Neural progenitor cell (in vitro differentiated cells): ENCODE measurements at regions not wholly inside any gene's neighbourhood (a gene's known extent, or its start where the extent isn't known, plus 50 kb on each side); places are given as distances from the start of the nearest gene placed in this dataset.

ENCODE experiments used
- DNase-seq: peaks from one replicate; pipeline ENCODE4 v3.0.0-alpha.2; 2016; ENCODE audit warnings: low spot score
- H2AFZ ChIP-seq: fragments of 200-600 bp; sonication (generic); replicated peaks from 2 replicates; pipeline ENCODE4 v1.6.1; 2016; ENCODE audit warnings: antibody characterized with exemption
- H3F3A ChIP-seq: fragments of 200-600 bp; sonication (generic); 2 replicates; pipeline ENCODE4 v1.6.1; 2016; ENCODE audit warnings: antibody characterized with exemption, low read depth
- H3K27ac ChIP-seq: fragments of 200-600 bp; sonication (generic); 2 replicates; pipeline ENCODE4 v1.5.1; 2016; ENCODE audit warnings: mild to moderate bottlenecking
- H3K27me3 ChIP-seq: fragments of 200-600 bp; sonication (generic); 2 replicates; pipeline ENCODE4 v1.6.1; 2016; ENCODE audit warnings: mild to moderate bottlenecking, moderate library complexity
- H3K36me3 ChIP-seq: fragments of 200-600 bp; sonication (generic); 2 replicates; pipeline ENCODE4 v1.5.1; 2016
- H3K4me1 ChIP-seq: fragments of 200-600 bp; sonication (generic); 2 replicates; pipeline ENCODE4 v1.6.1; 2016; ENCODE audit warnings: mixed run types
- H3K4me2 ChIP-seq: fragments of 200-600 bp; sonication (generic); 2 replicates; pipeline ENCODE4 v1.6.1; 2016
- H3K4me3 ChIP-seq: fragments of 200-600 bp; sonication (generic); 2 replicates; pipeline ENCODE4 v1.5.1; 2016
- H3K79me2 ChIP-seq: fragments of 200-600 bp; sonication (generic); 2 replicates; pipeline ENCODE4 v1.6.1; 2016; ENCODE audit warnings: low read depth
- H3K9ac ChIP-seq: fragments of 200-600 bp; sonication (generic); 2 replicates; pipeline ENCODE4 v1.6.1; 2016
- H3K9me3 ChIP-seq: fragments of 200-600 bp; sonication (generic); 2 replicates; pipeline ENCODE4 v1.5.1; 2016; ENCODE audit warnings: low read depth
- H4K20me1 ChIP-seq: fragments of 200-600 bp; sonication (generic); 2 replicates; pipeline ENCODE4 v1.6.1; 2016; ENCODE audit warnings: low read depth
- H3K27ac Mint-ChIP-seq: 3 replicates; pipeline ENCODE4 v1.8.0; 2021; ENCODE audit warnings: mixed read lengths
- H3K27me3 Mint-ChIP-seq: 2 replicates; pipeline ENCODE4 v1.8.0; 2022; ENCODE audit warnings: low read depth, mild to moderate bottlenecking, inconsistent platforms, moderate library complexity, mixed read lengths; ENCODE audit not compliant: insufficient read depth
- H3K36me3 Mint-ChIP-seq: 3 replicates; pipeline ENCODE4 v1.8.0; 2021; ENCODE audit warnings: mixed read lengths
- H3K4me1 Mint-ChIP-seq: 3 replicates; pipeline ENCODE4 v1.8.0; 2021; ENCODE audit warnings: mixed read lengths
- H3K4me3 Mint-ChIP-seq: 3 replicates; pipeline ENCODE4 v1.8.0; 2021; ENCODE audit warnings: mild to moderate bottlenecking, moderate library complexity, mixed read lengths
- H3K9me3 Mint-ChIP-seq: 3 replicates; pipeline ENCODE4 v1.8.0; 2020; ENCODE audit warnings: mixed read lengths
- EZH2 ChIP-seq: fragments of 200-600 bp; sonication (generic); IDR thresholded peaks from 2 replicates; pipeline ENCODE4 v1.6.1; 2017; ENCODE audit warnings: antibody characterized with exemption, mild to moderate bottlenecking, moderate library complexity
- EZH2phosphoT487 ChIP-seq: fragments of 200-600 bp; sonication (generic); IDR thresholded peaks from 2 replicates; pipeline ENCODE4 v1.6.1; 2017; ENCODE audit warnings: antibody characterized with exemption
- TF ChIP-seq, protein P1 (sequence below): fragments of 200-600 bp; sonication (generic); IDR thresholded peaks from 2 replicates; pipeline ENCODE4 v1.5.1; 2017; ENCODE audit warnings: antibody characterized with exemption, mild to moderate bottlenecking

DNA sequence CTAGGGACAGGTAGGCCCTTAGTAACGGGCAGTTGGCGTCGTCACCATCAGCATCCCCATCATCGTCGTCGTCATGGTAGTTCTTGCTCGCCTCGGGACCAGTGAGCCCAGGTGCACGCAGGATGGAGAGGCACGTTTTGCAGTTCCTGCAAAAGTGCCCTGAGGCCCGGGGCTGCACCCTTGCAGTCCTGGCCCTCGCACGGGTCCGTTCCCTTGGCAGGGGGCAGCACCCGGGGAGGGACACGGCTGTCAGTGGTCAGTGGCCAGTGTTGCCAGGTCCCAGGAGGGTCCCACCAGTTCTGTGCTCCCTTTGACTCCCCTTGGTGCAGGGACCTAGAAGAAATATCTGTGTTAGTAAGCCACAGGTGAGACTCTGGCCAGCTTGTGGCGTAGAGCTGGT lies 243.9 kb upstream of the CIBAR2 start:
- H3K27ac Mint-ChIP-seq, result no peak overlapping the region

DNA sequence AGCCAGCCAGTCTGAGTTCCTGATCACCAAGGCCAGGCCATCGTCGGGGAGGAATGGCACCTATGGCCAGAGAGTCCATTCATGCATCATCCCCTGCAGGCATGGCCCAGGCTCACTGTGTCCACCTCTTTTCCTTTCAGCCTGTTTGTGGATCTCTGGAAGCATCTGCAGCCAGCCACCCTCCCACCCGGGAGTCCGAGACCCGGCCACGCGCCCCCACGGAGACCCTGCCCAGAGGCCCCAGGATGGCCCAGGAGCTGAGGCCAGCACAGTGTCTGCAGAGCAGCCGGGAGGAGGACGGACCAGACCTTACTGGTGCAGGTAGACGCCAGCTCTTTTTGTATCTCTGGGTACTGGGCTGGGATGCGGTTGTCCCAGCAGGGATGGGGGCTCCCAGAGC lies 245.1 kb upstream of the CIBAR2 start:
- TF ChIP-seq EZH2phosphoT487 (no peak), EZH2 (no peak)
- TF ChIP-seq, protein P1, sequence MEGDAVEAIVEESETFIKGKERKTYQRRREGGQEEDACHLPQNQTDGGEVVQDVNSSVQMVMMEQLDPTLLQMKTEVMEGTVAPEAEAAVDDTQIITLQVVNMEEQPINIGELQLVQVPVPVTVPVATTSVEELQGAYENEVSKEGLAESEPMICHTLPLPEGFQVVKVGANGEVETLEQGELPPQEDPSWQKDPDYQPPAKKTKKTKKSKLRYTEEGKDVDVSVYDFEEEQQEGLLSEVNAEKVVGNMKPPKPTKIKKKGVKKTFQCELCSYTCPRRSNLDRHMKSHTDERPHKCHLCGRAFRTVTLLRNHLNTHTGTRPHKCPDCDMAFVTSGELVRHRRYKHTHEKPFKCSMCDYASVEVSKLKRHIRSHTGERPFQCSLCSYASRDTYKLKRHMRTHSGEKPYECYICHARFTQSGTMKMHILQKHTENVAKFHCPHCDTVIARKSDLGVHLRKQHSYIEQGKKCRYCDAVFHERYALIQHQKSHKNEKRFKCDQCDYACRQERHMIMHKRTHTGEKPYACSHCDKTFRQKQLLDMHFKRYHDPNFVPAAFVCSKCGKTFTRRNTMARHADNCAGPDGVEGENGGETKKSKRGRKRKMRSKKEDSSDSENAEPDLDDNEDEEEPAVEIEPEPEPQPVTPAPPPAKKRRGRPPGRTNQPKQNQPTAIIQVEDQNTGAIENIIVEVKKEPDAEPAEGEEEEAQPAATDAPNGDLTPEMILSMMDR, result no peak
- Histone ChIP-seq H3K27ac (no peak overlapping the region), H3K9me3 (no peaks in the 10 kb centered on the region), H3K4me2 (no peak overlapping the region), H2AFZ (no peak overlapping the region), H3F3A (peaks cover 13% of the 10 kb centered on the region), H3K36me3 (no peaks in the 10 kb centered on the region), H3K4me1 (peaks cover 6% of the 10 kb centered on the region), H3K79me2 (no peaks in the 10 kb centered on the region), H3K4me3 (no peak overlapping the region), H3K27me3 (no peaks in the 10 kb centered on the region), H4K20me1 (no peaks in the 10 kb centered on the region), H3K9ac (no peak overlapping the region)
- no peak overlapping the region for H3K4me3 Mint-ChIP-seq
- H3K27me3 Mint-ChIP-seq, result peaks cover 9% of the 10 kb centered on the region
- H3K9me3 Mint-ChIP-seq, result peaks cover 4% of the 10 kb centered on the region
- DNase-seq, result no peak
- H3K27ac Mint-ChIP-seq, result no peak overlapping the region
- H3K36me3 Mint-ChIP-seq, result peaks cover 4% of the 10 kb centered on the region
- peaks cover 20% of the 10 kb centered on the region for H3K4me1 Mint-ChIP-seq

More for the DNA sequence above, 243.9 kb upstream of the CIBAR2 start:
- no peaks in the 10 kb centered on the region for H4K20me1 ChIP-seq
- no peak for TF ChIP-seq EZH2phosphoT487
- TF ChIP-seq, protein P1, result no peak
- TF ChIP-seq EZH2, result no peak
- no peaks in the 10 kb centered on the region for H3K27me3 ChIP-seq
- H3K4me1 ChIP-seq, result peaks cover 15% of the 10 kb centered on the region
- no peaks in the 10 kb centered on the region for H3K9me3 ChIP-seq
- H3K4me3 ChIP-seq, result no peak overlapping the region
- no peak overlapping the region for H2AFZ ChIP-seq
- Mint-ChIP-seq H3K4me1 (peaks cover 28% of the 10 kb centered on the region), H3K27me3 (peaks cover 10% of the 10 kb centered on the region), H3K4me3 (no peak overlapping the region), H3K36me3 (peaks cover 4% of the 10 kb centered on the region), H3K9me3 (peaks cover 4% of the 10 kb centered on the region)
- peaks cover 25% of the 10 kb centered on the region for H3F3A ChIP-seq
- H3K79me2 ChIP-seq, result no peaks in the 10 kb centered on the region
- no peak overlapping the region for H3K27ac ChIP-seq
- no peak overlapping the region for H3K4me2 ChIP-seq
- no peaks in the 10 kb centered on the region for H3K36me3 ChIP-seq
- DNase-seq, result no peak
- H3K9ac ChIP-seq, result no peak overlapping the region

DNA sequence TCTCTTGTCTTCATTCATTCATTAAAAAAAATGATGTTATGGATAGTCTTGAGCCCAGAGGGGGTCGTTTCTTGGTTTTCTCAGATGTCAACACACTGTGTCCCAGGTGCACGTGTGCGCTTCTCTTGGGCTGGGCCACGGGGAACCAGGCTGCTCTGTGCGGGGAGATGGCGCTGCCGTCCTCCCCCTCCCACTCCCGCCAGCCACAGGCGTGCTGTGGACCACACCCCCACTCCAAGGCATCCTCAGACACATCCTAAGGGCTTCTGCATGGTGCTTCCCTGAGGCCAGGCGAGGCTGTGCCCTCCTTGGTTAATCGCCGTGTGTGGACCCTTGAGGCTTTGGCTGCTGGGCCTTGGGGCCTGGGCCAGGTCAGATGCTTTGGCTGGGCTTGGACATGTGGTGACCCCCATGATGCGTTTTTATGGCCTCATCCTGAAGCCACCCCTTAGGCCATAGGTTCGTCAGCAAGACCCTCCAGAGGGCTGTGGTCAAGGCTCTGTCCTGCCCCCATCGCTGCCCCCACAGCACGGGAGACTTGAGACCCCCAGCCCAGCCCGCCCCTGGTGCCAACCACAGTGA lies 245.7 kb upstream of the CIBAR2 start:
- H3K9me3 ChIP-seq, result no peaks in the 10 kb centered on the region
- H3K9ac ChIP-seq, result no peak overlapping the region
- no peak for DNase-seq
- H3F3A ChIP-seq, result peaks cover 6% of the 10 kb centered on the region
- no peak overlapping the region for H3K4me3 Mint-ChIP-seq
- H4K20me1 ChIP-seq, result no peaks in the 10 kb centered on the region
- H3K27ac Mint-ChIP-seq, result no peak overlapping the region
- no peaks in the 10 kb centered on the region for H3K4me1 ChIP-seq
- H3K36me3 Mint-ChIP-seq, result peaks cover 4% of the 10 kb centered on the region
- H3K4me2 ChIP-seq, result no peak overlapping the region
- H3K27me3 Mint-ChIP-seq, result peaks cover 7% of the 10 kb centered on the region
- no peak overlapping the region for H2AFZ ChIP-seq
- H3K4me3 ChIP-seq, result no peak overlapping the region
- peaks cover 4% of the 10 kb centered on the region for H3K9me3 Mint-ChIP-seq
- no peaks in the 10 kb centered on the region for H3K36me3 ChIP-seq
- H3K4me1 Mint-ChIP-seq, result peaks cover 17% of the 10 kb centered on the region
- H3K27me3 ChIP-seq, result no peaks in the 10 kb centered on the region
- TF ChIP-seq EZH2phosphoT487 (no peak), EZH2 (no peak)
- TF ChIP-seq, protein P1, result no peak
- no peak overlapping the region for H3K27ac ChIP-seq
- H3K79me2 ChIP-seq, result no peaks in the 10 kb centered on the region
